AG09309 (cell line): ENCODE measurements at regions not wholly inside any gene's neighbourhood (a gene's known extent, or its start where the extent isn't known, plus 50 kb on each side); places are given as distances from the start of the nearest gene placed in this dataset.

ENCODE experiments used
- DNase-seq: peaks from one replicate; pipeline ENCODE4 v3.0.0-alpha.2; 2010; ENCODE audit warnings: low read depth
- H3K4me3 ChIP-seq: 2 replicates; pipeline ENCODE4 v1.5.1; 2011; ENCODE audit warnings: mild to moderate bottlenecking, low read depth, low read length, moderate library complexity; ENCODE audit not compliant: control insufficient read depth
- CTCF ChIP-seq: IDR thresholded peaks from 2 replicates; pipeline ENCODE4 v1.5.1; 2011; ENCODE audit warnings: mild to moderate bottlenecking, low read depth, low read length, inconsistent platforms; ENCODE audit not compliant: insufficient read depth, control insufficient read depth; ENCODE audit errors: missing control alignments

GRCh38 chr11:70872299-70872698, 380.1 kb downstream of the SHANK2 start:
- no peak overlapping the region for H3K4me3 ChIP-seq
- TF ChIP-seq CTCF: no peak
- no peak for DNase-seq

GRCh38 chr11:70872955-70873735, 379.2 kb downstream of the SHANK2 start:
- TF ChIP-seq CTCF: no peak
- no peak for DNase-seq

GRCh38 chr11:70873736-70874412, 378.5 kb downstream of the SHANK2 start:
- H3K4me3 ChIP-seq: no peak overlapping the region
- DNase-seq: no peak
- no peak for TF ChIP-seq CTCF

More at GRCh38 chr11:70872955-70873735, 379.2 kb downstream of the SHANK2 start:
- no peak overlapping the region for H3K4me3 ChIP-seq

- DNase-seq: no peak
- no peak for TF ChIP-seq CTCF
- no peak overlapping the region for H3K4me3 ChIP-seq
Measured at GRCh38 chr11:70876685-70877084, 375.7 kb downstream of the SHANK2 start.

- no peak for DNase-seq
- TF ChIP-seq CTCF: no peak
- no peak overlapping the region for H3K4me3 ChIP-seq
Measured at GRCh38 chr11:70877151-70877550, 375.2 kb downstream of the SHANK2 start.

- no peak for DNase-seq
- no peak for TF ChIP-seq CTCF
- H3K4me3 ChIP-seq: no peak overlapping the region
Measured at GRCh38 chr11:70878366-70878765, 374.0 kb downstream of the SHANK2 start.
